ENCODE measurements at regions not wholly inside any gene's neighbourhood (a gene's known extent, or its start where the extent isn't known, plus 50 kb on each side); places are given as distances from the start of the nearest gene placed in this dataset.

- DNase-seq, result no peak
Observed at GRCh38 chr13:40328091-40328490, 338.4 kb downstream of the FOXO1 start.

- DNase-seq, result no peak
Observed at GRCh38 chr13:40329781-40330485, 336.5 kb downstream of the FOXO1 start.

- DNase-seq, result no peak
Observed at GRCh38 chr13:40330950-40331349, 335.5 kb downstream of the FOXO1 start.

DNA sequence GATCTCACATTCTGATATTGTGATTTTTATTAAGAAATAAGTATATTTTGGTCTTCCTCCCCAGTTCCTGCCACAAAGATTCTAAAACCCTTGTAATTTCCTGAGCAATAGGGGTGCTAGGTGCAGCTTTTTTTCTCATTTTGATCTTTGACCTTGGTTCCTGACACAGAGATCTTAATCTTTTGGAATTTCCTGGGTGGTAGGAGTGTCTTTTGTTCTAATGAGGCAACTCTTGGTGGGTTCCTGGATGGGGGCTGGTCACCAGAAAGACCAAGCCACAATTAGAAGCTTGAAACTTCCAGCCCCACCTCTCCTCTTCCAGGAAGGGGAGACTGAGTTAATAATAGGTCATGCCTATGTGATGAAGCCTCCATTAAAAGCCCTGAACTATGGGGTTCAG lies 334.6 kb downstream of the FOXO1 start:
- DNase-seq, result no peak

DNA sequence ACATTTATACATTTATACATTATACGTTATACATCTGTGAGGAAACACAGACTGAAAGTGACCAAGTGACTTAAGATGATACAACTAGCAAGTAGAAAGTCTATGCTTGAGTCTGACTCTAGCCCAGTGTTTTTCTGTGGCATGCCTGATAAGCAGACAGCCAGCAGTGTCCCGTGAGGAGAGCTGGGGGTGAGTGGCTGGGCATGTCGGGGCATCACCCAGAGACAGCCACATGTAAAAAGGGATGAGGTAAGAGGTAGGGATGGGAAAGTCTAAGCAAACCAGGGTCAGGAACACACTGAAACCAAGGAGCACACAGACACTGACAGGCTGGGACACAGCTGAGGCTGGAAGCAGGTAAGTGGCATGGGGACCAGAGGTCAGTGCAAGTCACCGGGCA lies 333.2 kb downstream of the FOXO1 start:
- DNase-seq, result no peak

DNA sequence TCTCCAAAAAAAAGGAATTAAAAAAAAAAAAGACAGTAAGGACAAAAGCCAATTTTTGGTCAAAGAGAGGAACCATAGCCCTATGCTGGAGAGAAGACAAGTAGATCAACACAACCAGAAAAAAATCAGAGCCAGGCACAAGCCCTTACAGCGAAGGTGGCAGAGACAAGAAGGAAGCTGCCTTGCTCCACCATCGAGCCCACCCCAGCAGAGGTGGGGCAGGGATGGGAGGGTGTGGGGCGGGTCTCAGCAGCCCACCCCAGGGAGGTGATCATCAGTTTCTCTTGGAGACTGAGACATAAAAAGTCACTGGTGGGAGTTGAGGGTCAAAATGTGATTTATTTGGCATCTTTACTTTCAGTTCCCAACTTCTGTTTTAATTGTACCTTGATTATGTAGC lies 332.4 kb downstream of the FOXO1 start:
- no peak for DNase-seq

- DNase-seq, result no peak
Observed at GRCh38 chr13:40334616-40335015, 331.8 kb downstream of the FOXO1 start.

- DNase-seq, result no peak
Observed at GRCh38 chr13:40336228-40337221, 329.9 kb downstream of the FOXO1 start.

DNA sequence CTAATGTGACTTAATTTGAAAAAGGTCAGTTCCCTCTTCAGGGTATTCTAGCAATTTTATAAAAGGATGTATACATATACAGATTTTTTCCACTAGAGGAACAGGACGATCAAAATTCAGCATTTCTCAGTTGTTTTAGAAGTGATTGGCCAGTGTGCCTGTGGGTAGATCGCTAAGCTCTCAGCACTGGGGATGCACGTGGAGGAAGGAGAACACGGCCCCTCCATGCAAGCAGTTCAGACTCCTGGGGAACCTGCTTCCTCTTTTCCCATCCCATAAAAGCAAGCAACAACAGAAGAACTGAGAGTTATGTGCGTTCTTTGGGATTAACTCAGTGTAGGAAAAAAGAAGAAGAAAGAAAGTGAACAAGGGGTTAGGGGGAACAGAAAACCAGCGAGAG lies 328.8 kb downstream of the FOXO1 start:
- no peak for DNase-seq

DNA sequence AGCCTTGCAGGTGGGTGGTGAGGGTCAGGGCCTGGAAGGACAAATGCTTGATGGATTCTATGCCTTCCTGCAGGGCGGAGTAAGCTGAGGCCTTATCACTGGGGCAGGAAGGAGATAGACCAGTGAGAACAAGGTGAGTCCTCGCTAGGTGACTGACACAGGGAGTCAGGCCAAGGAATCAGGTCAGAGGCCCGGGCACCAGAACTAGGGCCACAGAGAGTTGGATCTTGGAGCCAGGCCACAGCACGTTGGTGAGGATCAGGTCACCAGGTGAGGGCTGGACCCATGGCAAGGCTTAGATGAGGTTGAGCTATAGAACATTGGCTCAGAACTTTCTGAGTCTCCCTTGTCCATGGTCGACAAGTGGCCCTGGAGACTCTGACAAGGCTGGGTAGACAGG lies 328.2 kb downstream of the FOXO1 start:
- no peak for DNase-seq

DNA sequence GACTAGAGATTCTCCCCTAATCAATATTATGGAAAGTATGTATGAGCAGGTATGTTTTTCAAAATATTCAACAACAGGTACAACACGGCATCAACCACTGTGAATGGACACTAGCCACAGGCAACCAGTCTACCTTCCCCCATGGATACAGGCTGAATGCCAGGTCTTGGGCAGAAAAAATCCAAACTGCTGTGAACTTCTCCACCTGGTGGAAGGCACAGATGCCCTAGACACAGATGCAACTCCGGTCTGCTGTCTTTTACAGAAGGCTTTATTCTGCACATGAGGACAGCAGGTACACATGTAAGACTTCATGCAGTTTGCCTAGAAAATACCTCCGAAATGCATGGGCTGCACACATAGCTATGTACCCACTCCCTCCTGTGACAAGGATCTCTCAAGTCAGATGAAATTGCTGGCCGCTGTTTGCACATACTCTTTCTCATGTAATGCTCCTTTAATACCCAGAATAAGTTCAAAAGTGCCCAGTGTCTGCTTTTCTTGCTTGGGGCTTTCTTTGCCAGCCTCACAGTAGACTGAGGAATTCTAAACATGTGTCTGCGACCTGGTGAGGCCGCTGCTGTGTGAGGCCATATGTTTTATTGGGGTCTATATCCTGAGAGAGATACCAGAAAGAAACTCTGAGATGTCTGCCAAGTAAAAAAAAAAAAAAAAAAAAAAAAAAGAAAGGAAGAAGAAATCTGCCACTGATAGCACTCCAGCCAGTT lies 325.9 kb downstream of the FOXO1 start:
- no peak for DNase-seq

- no peak for DNase-seq
Observed at GRCh38 chr13:40341096-40341471, 325.4 kb downstream of the FOXO1 start.

GRCh38 chr13:40341501-40341900 lies 324.9 kb downstream of the FOXO1 start:
- DNase-seq, result no peak

DNA sequence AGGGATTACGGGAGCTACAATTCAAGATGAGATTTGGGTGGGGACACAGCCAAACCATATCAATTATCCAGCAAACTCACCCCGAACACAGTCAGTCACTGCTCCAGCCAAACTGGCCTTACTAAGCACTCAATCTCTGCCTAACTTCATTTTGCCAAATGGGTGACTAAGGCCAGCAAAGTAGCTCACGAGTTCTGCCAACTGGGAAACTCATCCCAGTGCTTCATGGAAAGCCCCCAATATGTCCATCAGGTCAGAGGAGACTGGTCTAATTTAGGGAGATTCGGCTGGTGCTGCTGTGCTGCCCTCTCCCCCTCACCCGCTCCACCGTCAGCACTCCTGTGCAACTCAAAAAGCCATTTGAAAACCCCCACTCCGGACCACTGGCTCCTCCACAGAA lies 324.0 kb downstream of the FOXO1 start:
- DNase-seq, result no peak

- no peak for DNase-seq
Observed at GRCh38 chr13:40342901-40343300, 323.5 kb downstream of the FOXO1 start.

DNA sequence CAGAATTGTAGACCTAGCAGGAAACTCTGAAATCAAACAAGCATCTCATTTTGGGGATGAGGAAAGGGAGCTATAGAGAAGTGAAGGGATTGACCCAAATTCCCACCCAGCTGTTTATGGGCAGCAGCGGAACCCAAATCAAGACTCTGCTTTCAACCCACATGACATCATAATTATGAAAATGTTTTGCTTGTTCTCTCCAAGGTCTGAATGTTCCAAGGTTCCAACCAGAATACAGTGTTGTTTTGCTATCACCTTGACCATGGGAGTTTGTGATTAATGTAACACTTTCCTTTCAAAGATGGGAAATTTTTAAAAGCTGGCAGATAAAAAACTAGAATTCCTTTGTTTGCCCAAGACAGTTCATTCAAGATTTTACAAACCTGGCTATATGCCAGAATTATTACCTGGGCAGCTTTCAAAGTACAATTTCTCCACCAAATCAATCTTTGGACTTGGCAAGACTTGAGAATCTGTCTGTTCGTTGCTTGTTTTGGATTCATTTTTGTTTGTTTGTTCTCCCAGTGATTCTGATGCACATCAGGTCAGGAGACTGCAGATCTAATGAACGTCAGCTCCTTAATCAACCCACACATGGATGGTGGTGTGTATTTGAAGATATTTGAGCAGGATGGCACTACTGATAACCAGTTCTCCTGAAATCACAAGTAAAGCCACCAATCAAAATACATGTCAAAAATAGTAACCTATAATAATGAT lies 322.7 kb downstream of the FOXO1 start:
- DNase-seq, result no peak

- no peak for DNase-seq
Observed at GRCh38 chr13:40344270-40345148, 321.9 kb downstream of the FOXO1 start.

- DNase-seq, result no peak
Observed at GRCh38 chr13:40345149-40345514, 321.3 kb downstream of the FOXO1 start.

- DNase-seq, result peak in 12 of 58 donors; percentile 4 to 30 (median 14)
Observed at GRCh38 chr13:40345654-40346372, 320.6 kb downstream of the FOXO1 start.

- no peak for DNase-seq
Observed at GRCh38 chr13:40346592-40346991, 319.8 kb downstream of the FOXO1 start.
